HCT116 (cell line): ENCODE measurements at regions not wholly inside any gene's neighbourhood (a gene's known extent, or its start where the extent isn't known, plus 50 kb on each side); places are given as distances from the start of the nearest gene placed in this dataset.
"Not testable (repeated sequence)": the region's sequence is repeated elsewhere in the genome, so short reads cannot be mapped to it uniquely, and the experiment has no call there.

Experiments used
- ATAC-seq: fragments of 200-7000 bp; cut with Tn5 transposase; 2 replicates; pipeline ENCODE4 v1.9.1; 2020; ENCODE audit warnings: mild to moderate bottlenecking, moderate library complexity
- BruUV-seq: library from RNA; stranded (reverse); fragments of 400-500 nt; replicated peaks from 2 replicates; lab custom pipeline; 2021; lab: Mats Ljungman, UMichigan
- CTCF ChIA-PET: fragments of 300-600 bp; sonication (Branson Sonifier 250); formaldehyde crosslinking; loops from one replicate; lab custom pipeline; 2021; ENCODE audit warnings: antibody characterized with exemption; lab: Charles Lee
- POLR2A ChIA-PET: fragments of 300-600, 350-600 bp; sonication (Branson Sonifier 250); formaldehyde crosslinking; loops from one replicate; lab custom pipeline; 2021; ENCODE audit warnings: antibody characterized with exemption; lab: Charles Lee
- RAD21 ChIA-PET, 2 experiments: fragments of 300-600 bp; sonication (Branson Sonifier 250); formaldehyde crosslinking; loops; one replicate each; lab custom pipeline; 2023; ENCODE audit warnings: low total read pairs in 2 of 2; ENCODE audit not compliant: uncharacterized antibody in 2 of 2, unreplicated experiment in 2 of 2, low non-redundant PET in 1 of 2; lab: Charles Lee
- DNase-seq: peaks from one replicate; pipeline ENCODE4 v3.0.0-alpha.2; 2010; ENCODE audit warnings: low read depth, low spot score
- H2AFZ ChIP-seq: fragments of 200-600 bp; shearing (Covaris generic), sonication (generic); 2 replicates; pipeline ENCODE4 v1.6.1; 2017; ENCODE audit warnings: low read depth, mixed run types, mixed read lengths, antibody characterized with exemption, low read length; ENCODE audit not compliant: poor library complexity, severe bottlenecking
- H3K27ac ChIP-seq: 2 replicates; pipeline ENCODE4 v1.5.1; 2012; ENCODE audit warnings: low read depth, low read length
- H3K27me3 ChIP-seq: fragments of 200-600 bp; sonication (generic); 2 replicates; pipeline ENCODE4 v1.6.1; 2016; ENCODE audit warnings: mixed run types, low read length, mixed read lengths; ENCODE audit not compliant: insufficient read depth
- H3K36me3 ChIP-seq, 2 experiments: fragments of 200-500 bp in 1 of 2; fragments of 200-600 bp in 1 of 2; sonication (Bioruptor generic) in 1 of 2; sonication (generic) in 1 of 2; 2 replicates each; pipeline versions ENCODE4 v1.5.1 to v1.6.1; 2014 to 2016; ENCODE audit warnings: low read length in 2 of 2, inconsistent platforms in 1 of 2, mixed read lengths in 1 of 2, mixed run types in 1 of 2; ENCODE audit not compliant: insufficient read depth in 2 of 2, control insufficient read depth in 1 of 2
- H3K4me1 ChIP-seq, 2 experiments: fragments of 200-600 bp in 1 of 2; sonication (generic) in 1 of 2; 2 replicates each; pipeline versions ENCODE4 v1.5.1 to v1.6.1; 2012 to 2017; ENCODE audit warnings: low read length in 2 of 2, inconsistent platforms in 1 of 2, mild to moderate bottlenecking in 1 of 2, mixed read lengths in 1 of 2, mixed run types in 1 of 2, moderate library complexity in 1 of 2; ENCODE audit not compliant: insufficient read depth in 2 of 2, control insufficient read depth in 1 of 2
- H3K4me2 ChIP-seq: fragments of 200-600 bp; sonication (generic); 2 replicates; pipeline ENCODE4 v1.6.1; 2017; ENCODE audit warnings: mixed run types, low read length, mixed read lengths
- H3K4me3 ChIP-seq, 2 experiments: fragments of 200-600 bp in 1 of 2; sonication (generic) in 1 of 2; replicated peaks in 1 of 2; 2 replicates each; pipeline ENCODE4 v1.5.1; 2011 to 2016; ENCODE audit warnings: low read length in 2 of 2, control low read depth in 1 of 2, low read depth in 1 of 2, mild to moderate bottlenecking in 1 of 2, mixed read lengths in 1 of 2, mixed run types in 1 of 2
- H3K79me2 ChIP-seq: fragments of 200-600 bp; sonication (generic); 2 replicates; pipeline ENCODE4 v1.6.1; 2017; ENCODE audit warnings: mild to moderate bottlenecking, mixed run types, low read length, moderate library complexity, mixed read lengths; ENCODE audit not compliant: insufficient read depth
- H3K9ac ChIP-seq: fragments of 200-600 bp; sonication (generic); 2 replicates; pipeline ENCODE4 v1.6.1; 2016; ENCODE audit warnings: low read length, mixed read lengths
- H3K9me2 ChIP-seq: fragments of 200-600 bp; sonication (generic), shearing (Covaris generic); 2 replicates; pipeline ENCODE4 v1.6.1; 2017; ENCODE audit warnings: mixed run types, mild to moderate bottlenecking, moderate library complexity; ENCODE audit not compliant: insufficient read depth
- H3K9me3 ChIP-seq, 2 experiments: fragments of 200-500 bp in 1 of 2; fragments of 200-600 bp in 1 of 2; sonication (Bioruptor generic) in 1 of 2; sonication (generic) in 1 of 2; 2 replicates each; pipeline ENCODE4 v1.6.1; 2014 to 2017; ENCODE audit warnings: low read length in 2 of 2, mixed read lengths in 2 of 2, inconsistent platforms in 1 of 2, low read depth in 1 of 2, mild to moderate bottlenecking in 1 of 2, mixed run types in 1 of 2, moderate library complexity in 1 of 2; ENCODE audit not compliant: control insufficient read depth in 1 of 2, insufficient read depth in 1 of 2
- H4K20me1 ChIP-seq: fragments of 200-600 bp; sonication (generic), shearing (Covaris generic); 2 replicates; pipeline ENCODE4 v1.6.1; 2017; ENCODE audit warnings: mixed run types, mild to moderate bottlenecking, moderate library complexity; ENCODE audit not compliant: insufficient read depth
- CBX3 ChIP-seq: IDR thresholded peaks from 2 replicates; pipeline ENCODE4 v1.6.1; 2012; ENCODE audit warnings: low read depth
- EGR1 ChIP-seq: IDR thresholded peaks from 2 replicates; pipeline ENCODE4 v1.6.1; 2012; ENCODE audit warnings: low read depth
- ELF1 ChIP-seq: IDR thresholded peaks from 2 replicates; pipeline ENCODE4 v1.6.1; 2012; ENCODE audit warnings: low read depth, borderline replicate concordance
- EZH2 ChIP-seq: fragments of 200-600 bp; sonication (generic); IDR thresholded peaks from 2 replicates; pipeline ENCODE4 v1.6.1; 2017; ENCODE audit warnings: antibody characterized with exemption, mixed run types
- POLR2A ChIP-seq: IDR thresholded peaks from 2 replicates; pipeline ENCODE4 v1.7.0; 2011; ENCODE audit warnings: borderline replicate concordance; ENCODE audit not compliant: insufficient read depth, insufficient read length; ENCODE audit errors: extremely low read depth
- POLR2AphosphoS5 ChIP-seq: IDR thresholded peaks from 2 replicates; pipeline ENCODE4 v1.6.1; 2011; ENCODE audit warnings: mild to moderate bottlenecking, low read depth, low read length, moderate library complexity
- TCF7L2 ChIP-seq: IDR thresholded peaks from 2 replicates; pipeline ENCODE4 v1.7.0; 2011; ENCODE audit warnings: borderline replicate concordance, inconsistent platforms; ENCODE audit not compliant: insufficient read depth, insufficient read length; ENCODE audit errors: extremely low read depth
- YY1 ChIP-seq: IDR thresholded peaks from 2 replicates; pipeline ENCODE4 v1.6.1; 2011; ENCODE audit warnings: low read length, low read depth, moderate library complexity, mild to moderate bottlenecking; ENCODE audit not compliant: insufficient replicate concordance; ENCODE audit errors: extremely low read depth
- ZNF274 ChIP-seq: fragments of 200-500 bp; sonication (Bioruptor generic); IDR thresholded peaks from 2 replicates; pipeline ENCODE4 v1.6.1; 2014; ENCODE audit warnings: mild to moderate bottlenecking, low read depth, low read length, inconsistent platforms
- intact Hi-C: fragments of 100-400 bp; cut with micrococcal nuclease; formaldehyde crosslinking; loops from 2 replicates; pipeline ENCODE4 v1.10.0; 2022
- TF ChIP-seq, protein P1 (sequence below): IDR thresholded peaks from 2 replicates; pipeline ENCODE4 v1.6.1; 2012; ENCODE audit warnings: low read depth
- TF ChIP-seq, protein P2 (sequence below): IDR thresholded peaks from 2 replicates; pipeline ENCODE4 v1.6.1; 2012

DNA sequence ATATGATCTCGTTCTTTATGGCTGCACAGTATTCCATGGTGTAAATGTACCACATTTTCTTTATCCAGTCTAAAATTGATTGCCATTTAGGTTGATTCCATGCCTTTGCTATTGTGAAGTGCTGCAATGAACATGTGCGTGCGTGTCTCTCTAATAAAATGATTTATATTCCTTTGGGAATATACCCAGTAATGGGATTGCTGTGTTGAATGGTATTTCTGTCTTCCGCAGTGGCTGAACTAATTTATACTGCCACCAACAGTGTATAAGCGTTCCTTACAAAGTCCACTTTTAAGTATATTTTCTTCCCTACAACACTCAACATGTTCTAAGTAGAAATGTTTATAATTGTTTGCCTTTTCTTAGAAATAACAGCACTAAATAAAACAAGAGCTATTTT is 521.9 kb downstream of the DTWD2 start:
- Histone ChIP-seq H3K36me3 (no peaks in the 10 kb centered on the region), H4K20me1 (no peaks in the 10 kb centered on the region), H3K9me3 (no peaks in the 10 kb centered on the region)
- BruUV-seq: no TSS peak
- no peak for DNase-seq
- no peak for TF ChIP-seq EGR1
- TF ChIP-seq, protein P1, sequence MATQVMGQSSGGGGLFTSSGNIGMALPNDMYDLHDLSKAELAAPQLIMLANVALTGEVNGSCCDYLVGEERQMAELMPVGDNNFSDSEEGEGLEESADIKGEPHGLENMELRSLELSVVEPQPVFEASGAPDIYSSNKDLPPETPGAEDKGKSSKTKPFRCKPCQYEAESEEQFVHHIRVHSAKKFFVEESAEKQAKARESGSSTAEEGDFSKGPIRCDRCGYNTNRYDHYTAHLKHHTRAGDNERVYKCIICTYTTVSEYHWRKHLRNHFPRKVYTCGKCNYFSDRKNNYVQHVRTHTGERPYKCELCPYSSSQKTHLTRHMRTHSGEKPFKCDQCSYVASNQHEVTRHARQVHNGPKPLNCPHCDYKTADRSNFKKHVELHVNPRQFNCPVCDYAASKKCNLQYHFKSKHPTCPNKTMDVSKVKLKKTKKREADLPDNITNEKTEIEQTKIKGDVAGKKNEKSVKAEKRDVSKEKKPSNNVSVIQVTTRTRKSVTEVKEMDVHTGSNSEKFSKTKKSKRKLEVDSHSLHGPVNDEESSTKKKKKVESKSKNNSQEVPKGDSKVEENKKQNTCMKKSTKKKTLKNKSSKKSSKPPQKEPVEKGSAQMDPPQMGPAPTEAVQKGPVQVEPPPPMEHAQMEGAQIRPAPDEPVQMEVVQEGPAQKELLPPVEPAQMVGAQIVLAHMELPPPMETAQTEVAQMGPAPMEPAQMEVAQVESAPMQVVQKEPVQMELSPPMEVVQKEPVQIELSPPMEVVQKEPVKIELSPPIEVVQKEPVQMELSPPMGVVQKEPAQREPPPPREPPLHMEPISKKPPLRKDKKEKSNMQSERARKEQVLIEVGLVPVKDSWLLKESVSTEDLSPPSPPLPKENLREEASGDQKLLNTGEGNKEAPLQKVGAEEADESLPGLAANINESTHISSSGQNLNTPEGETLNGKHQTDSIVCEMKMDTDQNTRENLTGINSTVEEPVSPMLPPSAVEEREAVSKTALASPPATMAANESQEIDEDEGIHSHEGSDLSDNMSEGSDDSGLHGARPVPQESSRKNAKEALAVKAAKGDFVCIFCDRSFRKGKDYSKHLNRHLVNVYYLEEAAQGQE: no peak
- no peak for TF ChIP-seq ZNF274
- TF ChIP-seq TCF7L2: no peak
- TF ChIP-seq POLR2AphosphoS5: no peak
- TF ChIP-seq ELF1: no peak
- TF ChIP-seq POLR2A: no peak
- TF ChIP-seq YY1: no peak
- no peak for TF ChIP-seq EZH2
- TF ChIP-seq, protein P2, sequence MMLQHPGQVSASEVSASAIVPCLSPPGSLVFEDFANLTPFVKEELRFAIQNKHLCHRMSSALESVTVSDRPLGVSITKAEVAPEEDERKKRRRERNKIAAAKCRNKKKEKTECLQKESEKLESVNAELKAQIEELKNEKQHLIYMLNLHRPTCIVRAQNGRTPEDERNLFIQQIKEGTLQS: no peak
- no peak for TF ChIP-seq CBX3
- TF ChIP-seq, all 23 proteins: peak for 0
- ATAC-seq: no peak
- Histone ChIP-seq H3K9me2 (no peaks in the 10 kb centered on the region), H3K4me2 (no peak overlapping the region), H3K4me1 (no peaks in the 10 kb centered on the region), H3K27ac (no peak overlapping the region), H2AFZ (no peak overlapping the region), H3K27me3 (no peaks in the 10 kb centered on the region), H3K79me2 (no peaks in the 10 kb centered on the region), H3K4me3 (no peak overlapping the region), H3K9ac (no peak overlapping the region)
- RAD21 ChIA-PET: no interaction called here
- intact Hi-C loops: no loop called here
- CTCF ChIA-PET: no interaction called here
- POLR2A ChIA-PET: no interaction called here

DNA sequence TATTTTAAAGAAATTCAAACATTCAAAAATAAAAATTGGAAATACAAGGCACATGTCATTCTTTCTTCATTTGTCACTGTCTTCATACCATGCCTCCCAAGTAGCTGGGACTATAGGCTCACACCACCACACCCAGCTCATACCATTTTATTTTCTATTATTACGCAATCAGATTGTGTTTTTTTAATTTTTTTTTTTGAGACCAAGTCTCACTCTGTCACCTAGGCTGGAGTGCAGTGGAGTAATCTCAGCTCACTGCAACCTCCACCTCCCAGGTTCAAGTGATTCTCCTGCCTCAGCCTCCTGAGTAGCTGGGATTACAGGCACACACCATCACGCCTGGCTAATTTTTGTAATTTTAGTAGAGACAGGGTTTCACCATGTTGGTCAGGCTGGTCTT is 526.1 kb downstream of the DTWD2 start:
- H3K4me1 ChIP-seq, H3K27me3 ChIP-seq, ATAC-seq, BruUV-seq, H4K20me1 ChIP-seq, H3K9me3 ChIP-seq, H2AFZ ChIP-seq, DNase-seq, H3K9ac ChIP-seq, H3K4me2 ChIP-seq, RAD21 ChIA-PET, H3K36me3 ChIP-seq, CTCF ChIA-PET, POLR2A ChIA-PET, H3K79me2 ChIP-seq, H3K4me3 ChIP-seq, intact Hi-C loops, H3K9me2 ChIP-seq, H3K27ac ChIP-seq: not testable (repeated sequence)
